SK-N-SH (cell line): ENCODE measurements at regions not wholly inside any gene's neighbourhood (a gene's known extent, or its start where the extent isn't known, plus 50 kb on each side); places are given as distances from the start of the nearest gene placed in this dataset.

Source experiments
- CTCF ChIA-PET: fragments of 300-600, 350-600 bp; formaldehyde crosslinking; extraction: SDS; loops from one replicate; lab custom pipeline; 2021; lab: Yijun Ruan, JAX
- POLR2A ChIA-PET: fragments of 350-600 bp; sonication (Branson Sonifier 250); formaldehyde crosslinking; extraction: SDS; loops from one replicate; lab custom pipeline; 2020; ENCODE audit warnings: antibody characterized with exemption, inconsistent platforms; lab: Yijun Ruan, JAX
- DNase-seq: peaks from one replicate; pipeline ENCODE4 v3.0.0; 2012
- H2AFZ ChIP-seq: fragments of 200-600 bp; sonication (generic); 2 replicates; pipeline ENCODE4 v1.8.1; 2016; ENCODE audit warnings: antibody characterized with exemption, mild to moderate bottlenecking, low read depth
- H3F3A ChIP-seq: fragments of 200-600 bp; sonication (generic); replicated peaks from 2 replicates; pipeline ENCODE3; 2016; ENCODE audit warnings: antibody characterized with exemption, mild to moderate bottlenecking; ENCODE audit not compliant: insufficient read depth
- H3K27ac ChIP-seq, 2 experiments: fragments of 200-500 bp in 1 of 2; fragments of 200-600 bp in 1 of 2; sonication (Bioruptor generic) in 1 of 2; sonication (generic), shearing (Covaris generic) in 1 of 2; 2 replicates each; pipeline versions ENCODE4 v1.5.1 to v1.6.1; 2014 to 2016; ENCODE audit warnings: low read depth in 2 of 2, inconsistent platforms in 1 of 2, low read length in 1 of 2, mild to moderate bottlenecking in 1 of 2, mixed read lengths in 1 of 2
- H3K27me3 ChIP-seq: fragments of 200-600 bp; sonication (generic), shearing (Covaris generic); 2 replicates; pipeline ENCODE4 v1.6.1; 2016; ENCODE audit warnings: mixed run types; ENCODE audit not compliant: insufficient read depth
- H3K36me3 ChIP-seq, 2 experiments: fragments of 200-500 bp in 1 of 2; fragments of 200-600 bp in 1 of 2; sonication (Bioruptor generic) in 1 of 2; sonication (generic) in 1 of 2; replicated peaks in 1 of 2; 2 replicates each; pipeline versions ENCODE3 to v1.5.1; 2014 to 2016; ENCODE audit warnings: low read length in 1 of 2, mild to moderate bottlenecking in 1 of 2; ENCODE audit not compliant: insufficient read depth in 2 of 2, control insufficient read depth in 1 of 2
- H3K4me1 ChIP-seq, 2 experiments: fragments of 200-500 bp in 1 of 2; fragments of 200-600 bp in 1 of 2; sonication (Bioruptor generic) in 1 of 2; sonication (generic), shearing (Covaris generic) in 1 of 2; 2 replicates each; pipeline versions ENCODE4 v1.5.1 to v1.6.1; 2014 to 2016; ENCODE audit warnings: low read depth in 1 of 2, low read length in 1 of 2, mixed run types in 1 of 2; ENCODE audit not compliant: insufficient read depth in 2 of 2, control insufficient read depth in 1 of 2
- H3K4me2 ChIP-seq: fragments of 200-600 bp; sonication (generic), shearing (Covaris generic); 2 replicates; pipeline ENCODE4 v1.6.1; 2017; ENCODE audit warnings: mixed run types
- H3K4me3 ChIP-seq, 2 experiments: fragments of 200-500 bp in 1 of 2; fragments of 200-600 bp in 1 of 2; sonication (Bioruptor generic) in 1 of 2; sonication (generic), shearing (Covaris generic) in 1 of 2; 2 replicates each; pipeline versions ENCODE4 v1.5.1 to v1.8.1; 2014 to 2016; ENCODE audit warnings: low read depth in 2 of 2, inconsistent platforms in 1 of 2, low read length in 1 of 2, mild to moderate bottlenecking in 1 of 2, mixed read lengths in 1 of 2, moderate library complexity in 1 of 2
- H3K79me2 ChIP-seq: fragments of 200-600 bp; sonication (generic); 2 replicates; pipeline ENCODE4 v1.8.1; 2017; ENCODE audit warnings: mild to moderate bottlenecking; ENCODE audit not compliant: insufficient read depth
- H3K9ac ChIP-seq: fragments of 200-600 bp; sonication (generic); 2 replicates; pipeline ENCODE4 v1.6.1; 2017; ENCODE audit warnings: mixed run types
- H3K9me2 ChIP-seq: fragments of 200-600 bp; sonication (generic); 2 replicates; pipeline ENCODE4 v1.6.1; 2017; ENCODE audit warnings: mixed run types
- H3K9me3 ChIP-seq: fragments of 200-600 bp; sonication (generic); 2 replicates; pipeline ENCODE4 v1.6.1; 2017; ENCODE audit warnings: mixed run types, mild to moderate bottlenecking, moderate library complexity
- H4K20me1 ChIP-seq: fragments of 200-600 bp; sonication (generic); 2 replicates; pipeline ENCODE4 v1.6.1; 2017; ENCODE audit warnings: mild to moderate bottlenecking, mixed run types; ENCODE audit not compliant: insufficient read depth
- CHD2 ChIP-seq: fragments of 150-350 bp; IDR thresholded peaks from 2 replicates; pipeline ENCODE4 v1.6.1; 2018; ENCODE audit warnings: low read length; ENCODE audit not compliant: partially characterized antibody
- CTCF ChIP-seq: fragments of 200-600 bp; sonication (generic); IDR thresholded peaks from 2 replicates; pipeline ENCODE4 v1.6.1; 2017; ENCODE audit warnings: antibody characterized with exemption, mild to moderate bottlenecking, moderate library complexity
- ELF1 ChIP-seq: IDR thresholded peaks from 2 replicates; pipeline ENCODE4 v1.4.0; 2012
- EZH2phosphoT487 ChIP-seq: fragments of 200-600 bp; sonication (generic); IDR thresholded peaks from 2 replicates; pipeline ENCODE4 v1.6.1; 2017; ENCODE audit warnings: low read depth, mixed run types, mild to moderate bottlenecking, antibody characterized with exemption, moderate library complexity, borderline replicate concordance
- FOSL2 ChIP-seq: IDR thresholded peaks from 2 replicates; pipeline ENCODE4 v1.4.0; 2012; ENCODE audit warnings: low read depth, mild to moderate bottlenecking, moderate library complexity, borderline replicate concordance
- GATA2 ChIP-seq: sonication (generic); formaldehyde crosslinking; IDR thresholded peaks from 2 replicates; pipeline ENCODE4 v1.5.0; 2020; ENCODE audit warnings: mild to moderate bottlenecking, missing genetic modification reagents
- IRF3 ChIP-seq: fragments of 150-350 bp; IDR thresholded peaks from 2 replicates; pipeline ENCODE4 v1.6.1; 2016; ENCODE audit warnings: mild to moderate bottlenecking, low read depth, low read length
- JUND ChIP-seq: IDR thresholded peaks from 2 replicates; pipeline ENCODE4 v1.4.0; 2012
- MAX ChIP-seq: IDR thresholded peaks from 2 replicates; pipeline ENCODE4 v1.4.0; 2012; ENCODE audit warnings: low read depth
- MXI1 ChIP-seq: IDR thresholded peaks from 2 replicates; pipeline ENCODE4 v1.6.1; 2012; ENCODE audit warnings: mild to moderate bottlenecking, low read depth, low read length, improper control_type of control experiment
- NFIC ChIP-seq: IDR thresholded peaks from 2 replicates; pipeline ENCODE4 v1.4.0; 2012; ENCODE audit warnings: borderline replicate concordance
- RAD21 ChIP-seq: IDR thresholded peaks from 2 replicates; pipeline ENCODE4 v1.6.1; 2012; ENCODE audit warnings: mild to moderate bottlenecking, low read length
- RFX5 ChIP-seq: IDR thresholded peaks from 2 replicates; pipeline ENCODE4 v1.6.1; 2012; ENCODE audit warnings: mild to moderate bottlenecking, improper control_type of control experiment, low read length
- SMC3 ChIP-seq: IDR thresholded peaks from 2 replicates; pipeline ENCODE4 v1.6.1; 2012; ENCODE audit warnings: low read depth, low read length, improper control_type of control experiment
- TAF1 ChIP-seq: IDR thresholded peaks from 2 replicates; pipeline ENCODE4 v1.6.1; 2012; ENCODE audit warnings: low read depth, mild to moderate bottlenecking, low read length, moderate library complexity, borderline replicate concordance
- TCF12 ChIP-seq: IDR thresholded peaks from 2 replicates; pipeline ENCODE4 v1.4.0; 2012
- TEAD4 ChIP-seq: IDR thresholded peaks from 2 replicates; pipeline ENCODE4 v1.4.0; 2012; ENCODE audit warnings: mild to moderate bottlenecking, borderline replicate concordance; ENCODE audit not compliant: insufficient read depth
- WGBS: methylation state at CpG from one replicate; pipeline ENCODE4 v1.1.6; 2017; ENCODE audit warnings: low lambda C conversion rate; 5-methylcytosine and 5-hydroxymethylcytosine counted together

GRCh38 chr7:86931439-86931838 is 128.0 kb downstream of the ELAPOR2 start:
- Histone ChIP-seq H3K4me2 (peak overlapping the region; percentile 47; the same call in 1 of the 2 replicates), H3K4me3 (no peak overlapping the region), H3K36me3 (peaks cover 7 to 33% of the 10 kb centered on the region in 2 experiments), H4K20me1 (no peaks in the 10 kb centered on the region), H3K9me3 (no peaks in the 10 kb centered on the region), H3K27me3 (no peaks in the 10 kb centered on the region), H3F3A (peaks cover 24% of the 10 kb centered on the region), H3K4me1 (peaks cover 3 to 12% of the 10 kb centered on the region in 2 experiments; a peak in 3 of 4 replicates), H3K79me2 (no peaks in the 10 kb centered on the region), H3K9me2 (no peaks in the 10 kb centered on the region), H3K27ac (peak overlapping the region; percentile 60 to 77), H2AFZ (peak overlapping the region; percentile 31; the same call in 1 of the 2 replicates), H3K9ac (no peak overlapping the region; the same call in 1 of the 2 replicates)
- 91% methylated on average over 2 of the region's 2 CpGs for WGBS
- no peak for DNase-seq
- POLR2A ChIA-PET: no interaction called here
- TF ChIP-seq NFIC (no peak), CHD2 (no peak), JUND (no peak), FOSL2 (no peak), RAD21 (no peak), EZH2phosphoT487 (no peak), MAX (no peak), ELF1 (no peak), CTCF (no peak), GATA2 (no peak), TAF1 (no peak), IRF3 (no peak)
- CTCF ChIA-PET: interaction anchor here (1.0 to 14.9 kb wide), 6 partner anchors 10 to 220 kb away, joined by 3 to 295 read pairs (median 4); partner anchors contain the start of gene DMTF1

- WGBS: 88% methylated on average over 5 of the region's 5 CpGs
- peaks cover 3 to 12% of the 10 kb centered on the region in 2 experiments; a peak in 3 of 4 replicates for H3K4me1 ChIP-seq
- no peaks in the 10 kb centered on the region for H3K9me2 ChIP-seq
- H3K9ac ChIP-seq: no peak overlapping the region
- H3K9me3 ChIP-seq: no peaks in the 10 kb centered on the region
- no peak overlapping the region for H2AFZ ChIP-seq
- H3K79me2 ChIP-seq: no peaks in the 10 kb centered on the region
- TF ChIP-seq MXI1 (no peak), TCF12 (peak; percentile 58; the same call in 1 of the 2 replicates), JUND (no peak), TEAD4 (no peak), SMC3 (no peak), NFIC (no peak), RFX5 (no peak), CTCF (no peak)
- TF ChIP-seq, all 33 proteins: peak for 1
- no peaks in the 10 kb centered on the region for H3K27me3 ChIP-seq
- POLR2A ChIA-PET: no interaction called here
- H4K20me1 ChIP-seq: no peaks in the 10 kb centered on the region
- H3K27ac ChIP-seq: peak overlapping the region; percentile 9 to 77; a peak in 2 of 4 replicates
- no peak overlapping the region for H3K4me2 ChIP-seq
- CTCF ChIA-PET: interaction anchor here (0.6 to 14.9 kb wide), 8 partner anchors 11 to 485 kb away, joined by 3 to 295 read pairs (median 4); partner anchors contain the start of gene DMTF1
- H3K36me3 ChIP-seq: peaks cover 7 to 38% of the 10 kb centered on the region in 2 experiments
- peaks cover 24% of the 10 kb centered on the region for H3F3A ChIP-seq
- no peak overlapping the region for H3K4me3 ChIP-seq
- no peak for DNase-seq
These were observed 128.7 kb downstream of the ELAPOR2 start for GRCh38 chr7:86930554-86931307.
